PC-9 (cell line): ENCODE measurements at regions not wholly inside any gene's neighbourhood (a gene's known extent, or its start where the extent isn't known, plus 50 kb on each side); places are given as distances from the start of the nearest gene placed in this dataset.

Experiments used
- BruUV-seq: library from RNA; stranded (reverse); fragments of 400-500 nt; replicated peaks from 2 replicates; lab custom pipeline; 2021; lab: Mats Ljungman, UMichigan
- CTCF ChIA-PET: fragments of 300-600 bp; sonication (Branson Sonifier 250); formaldehyde crosslinking; loops from one replicate; lab custom pipeline; 2022; ENCODE audit warnings: antibody characterized with exemption; lab: Charles Lee
- POLR2A ChIA-PET: fragments of 300-600 bp; sonication (Branson Sonifier 250); formaldehyde crosslinking; loops from one replicate; lab custom pipeline; 2022; ENCODE audit warnings: antibody characterized with exemption; ENCODE audit not compliant: unreplicated experiment; lab: Charles Lee
- DNase-seq, 2 experiments: peaks; one replicate each; pipeline versions ENCODE4 v3.0.0 to v3.0.0-alpha.2; 2015 to 2022; ENCODE audit warnings: mixed read lengths in 1 of 2
- H2AFZ ChIP-seq: fragments of 200-600 bp; sonication (generic); 2 replicates; pipeline ENCODE4 v1.8.1; 2017; ENCODE audit warnings: antibody characterized with exemption
- H3F3A ChIP-seq: fragments of 200-600 bp; sonication (generic); 2 replicates; pipeline ENCODE4 v1.8.1; 2017; ENCODE audit warnings: antibody characterized with exemption, mild to moderate bottlenecking, low read depth; ENCODE audit not compliant: insufficient read depth
- H3K27ac ChIP-seq: fragments of 200-600 bp; sonication (generic); 2 replicates; pipeline ENCODE4 v1.6.1; 2016; ENCODE audit warnings: mixed run types
- H3K27me3 ChIP-seq: fragments of 200-600 bp; sonication (generic); 2 replicates; pipeline ENCODE4 v1.6.1; 2016; ENCODE audit warnings: low read depth, mixed run types; ENCODE audit not compliant: insufficient read depth
- H3K36me3 ChIP-seq: fragments of 200-600 bp; sonication (generic); 2 replicates; pipeline ENCODE4 v1.6.1; 2016; ENCODE audit warnings: low read depth, mixed run types
- H3K4me1 ChIP-seq: fragments of 200-600 bp; sonication (generic); replicated peaks from 2 replicates; pipeline ENCODE4 v1.6.1; 2016; ENCODE audit warnings: mixed run types; ENCODE audit not compliant: insufficient read depth
- H3K4me2 ChIP-seq: fragments of 200-600 bp; sonication (generic); 2 replicates; pipeline ENCODE4 v1.6.1; 2017; ENCODE audit warnings: mixed run types
- H3K4me3 ChIP-seq: fragments of 200-600 bp; sonication (generic); 2 replicates; pipeline ENCODE4 v1.6.1; 2016; ENCODE audit warnings: mixed run types
- H3K79me2 ChIP-seq: fragments of 200-600 bp; sonication (generic); 2 replicates; pipeline ENCODE4 v1.6.1; 2017; ENCODE audit warnings: low read depth, mixed run types
- H3K9me2 ChIP-seq: fragments of 200-600 bp; sonication (generic); 2 replicates; pipeline ENCODE4 v1.8.1; 2017; ENCODE audit warnings: mild to moderate bottlenecking; ENCODE audit not compliant: insufficient read depth
- H3K9me3 ChIP-seq: fragments of 200-600 bp; sonication (generic); 2 replicates; pipeline ENCODE4 v1.8.1; 2016; ENCODE audit warnings: low read depth; ENCODE audit not compliant: insufficient read depth
- H4K20me1 ChIP-seq: fragments of 200-600 bp; sonication (generic); 2 replicates; pipeline ENCODE4 v1.8.1; 2017; ENCODE audit not compliant: insufficient read depth
- EZH2 ChIP-seq: fragments of 200-600 bp; sonication (generic); IDR thresholded peaks from 2 replicates; pipeline ENCODE4 v1.8.0; 2017; ENCODE audit warnings: antibody characterized with exemption, low read depth
- intact Hi-C: fragments of 100-400 bp; cut with micrococcal nuclease; formaldehyde crosslinking; loops from one replicate; pipeline ENCODE4 v1.10.0; 2022; ENCODE audit not compliant: unreplicated experiment
- TF ChIP-seq, protein P1 (sequence below): fragments of 200-600 bp; sonication (generic); conservative IDR thresholded peaks from 2 replicates; pipeline ENCODE4 v1.6.1; 2017; ENCODE audit warnings: mixed run types, antibody characterized with exemption, mild to moderate bottlenecking, moderate library complexity

DNA sequence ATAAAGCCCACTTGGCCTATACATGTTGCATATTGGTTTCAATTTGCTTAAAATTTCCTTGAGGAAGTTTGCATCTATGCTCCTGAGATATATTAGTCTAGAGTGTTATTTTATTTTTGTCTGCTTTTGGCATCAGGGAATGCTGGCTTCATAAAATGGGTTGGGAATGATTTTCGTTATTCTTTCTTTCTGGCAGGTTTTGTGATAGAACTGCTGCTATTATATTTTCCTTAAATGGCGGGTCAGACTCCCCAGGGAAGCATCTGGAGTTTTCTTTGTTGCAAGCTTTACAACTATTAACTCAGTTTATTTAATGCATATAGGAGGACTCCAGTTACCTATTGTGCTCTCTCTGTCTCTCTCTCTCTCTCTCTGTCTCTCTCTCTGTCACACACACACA, 82.0 kb upstream of the WDR17 start:
- Histone ChIP-seq H3K4me2 (no peak overlapping the region), H3K36me3 (no peaks in the 10 kb centered on the region), H3K4me1 (no peaks in the 10 kb centered on the region), H3K79me2 (no peaks in the 10 kb centered on the region), H3K9me3 (no peaks in the 10 kb centered on the region), H3F3A (no peaks in the 10 kb centered on the region), H3K27ac (no peak overlapping the region), H3K27me3 (no peaks in the 10 kb centered on the region), H4K20me1 (no peaks in the 10 kb centered on the region), H3K4me3 (no peak overlapping the region), H3K9me2 (no peaks in the 10 kb centered on the region), H2AFZ (no peak overlapping the region)
- TF ChIP-seq, protein P1, sequence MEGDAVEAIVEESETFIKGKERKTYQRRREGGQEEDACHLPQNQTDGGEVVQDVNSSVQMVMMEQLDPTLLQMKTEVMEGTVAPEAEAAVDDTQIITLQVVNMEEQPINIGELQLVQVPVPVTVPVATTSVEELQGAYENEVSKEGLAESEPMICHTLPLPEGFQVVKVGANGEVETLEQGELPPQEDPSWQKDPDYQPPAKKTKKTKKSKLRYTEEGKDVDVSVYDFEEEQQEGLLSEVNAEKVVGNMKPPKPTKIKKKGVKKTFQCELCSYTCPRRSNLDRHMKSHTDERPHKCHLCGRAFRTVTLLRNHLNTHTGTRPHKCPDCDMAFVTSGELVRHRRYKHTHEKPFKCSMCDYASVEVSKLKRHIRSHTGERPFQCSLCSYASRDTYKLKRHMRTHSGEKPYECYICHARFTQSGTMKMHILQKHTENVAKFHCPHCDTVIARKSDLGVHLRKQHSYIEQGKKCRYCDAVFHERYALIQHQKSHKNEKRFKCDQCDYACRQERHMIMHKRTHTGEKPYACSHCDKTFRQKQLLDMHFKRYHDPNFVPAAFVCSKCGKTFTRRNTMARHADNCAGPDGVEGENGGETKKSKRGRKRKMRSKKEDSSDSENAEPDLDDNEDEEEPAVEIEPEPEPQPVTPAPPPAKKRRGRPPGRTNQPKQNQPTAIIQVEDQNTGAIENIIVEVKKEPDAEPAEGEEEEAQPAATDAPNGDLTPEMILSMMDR, result no peak
- no peak for TF ChIP-seq EZH2
- intact Hi-C loops, result no loop called here
- ChIA-PET CTCF (no interaction called here), POLR2A (no interaction called here)
- BruUV-seq, result no TSS peak
- DNase-seq, result no peak

DNA sequence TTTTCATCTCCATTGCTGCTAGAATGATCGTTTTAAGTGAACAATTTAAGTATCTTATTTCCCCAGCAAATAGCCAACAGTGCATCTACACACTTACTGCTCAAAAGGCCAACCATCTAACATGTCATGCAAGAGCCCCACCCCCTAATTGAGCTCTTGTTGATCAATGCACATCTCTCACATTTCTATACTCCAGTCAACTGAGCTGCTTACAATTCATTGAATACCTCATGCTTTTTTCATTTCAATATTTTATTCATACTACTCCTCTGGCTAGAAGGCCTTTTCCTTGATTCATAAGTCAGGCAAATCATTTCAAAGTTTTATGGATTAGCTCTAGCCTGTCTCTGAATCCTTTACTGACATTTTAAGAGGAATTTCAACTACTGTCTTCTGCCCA, 79.0 kb upstream of the WDR17 start:
- POLR2A ChIA-PET, result no interaction called here
- Histone ChIP-seq H3K4me1 (no peaks in the 10 kb centered on the region), H3K4me3 (no peak overlapping the region), H3K9me2 (no peaks in the 10 kb centered on the region), H3K79me2 (no peaks in the 10 kb centered on the region), H3K9me3 (no peaks in the 10 kb centered on the region), H3K27me3 (no peaks in the 10 kb centered on the region), H4K20me1 (no peaks in the 10 kb centered on the region), H3K36me3 (no peaks in the 10 kb centered on the region), H2AFZ (no peak overlapping the region), H3K4me2 (no peak overlapping the region), H3K27ac (no peak overlapping the region), H3F3A (no peaks in the 10 kb centered on the region)
- no TSS peak for BruUV-seq
- DNase-seq, result no peak
- CTCF ChIA-PET, result no interaction called here
- intact Hi-C loops, result no loop called here
- no peak for TF ChIP-seq EZH2

GRCh38 chr4:175988511-175988910, 77.1 kb upstream of the WDR17 start:
- no TSS peak for BruUV-seq
- H3K27me3 ChIP-seq, result no peaks in the 10 kb centered on the region
- H3K4me3 ChIP-seq, result no peak overlapping the region
- H3F3A ChIP-seq, result no peaks in the 10 kb centered on the region
- H3K4me1 ChIP-seq, result no peaks in the 10 kb centered on the region
- CTCF ChIA-PET, result no interaction called here
- DNase-seq, result no peak
- H4K20me1 ChIP-seq, result no peaks in the 10 kb centered on the region
- intact Hi-C loops, result no loop called here
- POLR2A ChIA-PET, result no interaction called here
- H3K36me3 ChIP-seq, result no peaks in the 10 kb centered on the region
- no peak overlapping the region for H3K4me2 ChIP-seq
- H3K79me2 ChIP-seq, result no peaks in the 10 kb centered on the region
- no peak overlapping the region for H2AFZ ChIP-seq
- H3K27ac ChIP-seq, result no peak overlapping the region
- TF ChIP-seq, protein P1, result no peak
- no peak for TF ChIP-seq EZH2
- no peaks in the 10 kb centered on the region for H3K9me2 ChIP-seq
- H3K9me3 ChIP-seq, result no peaks in the 10 kb centered on the region

GRCh38 chr4:175996206-175996605, 69.4 kb upstream of the WDR17 start:
- H3K4me3 ChIP-seq, result no peak overlapping the region
- no peaks in the 10 kb centered on the region for H3K27me3 ChIP-seq
- POLR2A ChIA-PET, result no interaction called here
- no peaks in the 10 kb centered on the region for H3K9me2 ChIP-seq
- no peaks in the 10 kb centered on the region for H3K9me3 ChIP-seq
- no peak overlapping the region for H3K4me2 ChIP-seq
- H2AFZ ChIP-seq, result no peak overlapping the region
- no peaks in the 10 kb centered on the region for H4K20me1 ChIP-seq
- no peak overlapping the region for H3K27ac ChIP-seq
- CTCF ChIA-PET, result no interaction called here
- H3K4me1 ChIP-seq, result no peaks in the 10 kb centered on the region
- no peak for TF ChIP-seq EZH2
- TF ChIP-seq, protein P1, result no peak
- no peaks in the 10 kb centered on the region for H3K36me3 ChIP-seq
- no peak for DNase-seq
- no peaks in the 10 kb centered on the region for H3K79me2 ChIP-seq
- H3F3A ChIP-seq, result no peaks in the 10 kb centered on the region
- no TSS peak for BruUV-seq
- intact Hi-C loops, result no loop called here
